Activated T-helper 9 cell treated with anti-CD3 and anti-CD28 coated beads, Interleukin-2, amount 50 U/mL, for 16 hours (primary cell): ENCODE measurements at regions not wholly inside any gene's neighbourhood (a gene's known extent, or its start where the extent isn't known, plus 50 kb on each side); places are given as distances from the start of the nearest gene placed in this dataset.
"Not testable (repeated sequence)": the region's sequence is repeated elsewhere in the genome, so short reads cannot be mapped to it uniquely, and the experiment has no call there.

Experiments
- DNase-seq: peaks from one replicate; pipeline ENCODE4 v3.0.0-alpha.2; 2020; ENCODE audit warnings: low read depth

DNA sequence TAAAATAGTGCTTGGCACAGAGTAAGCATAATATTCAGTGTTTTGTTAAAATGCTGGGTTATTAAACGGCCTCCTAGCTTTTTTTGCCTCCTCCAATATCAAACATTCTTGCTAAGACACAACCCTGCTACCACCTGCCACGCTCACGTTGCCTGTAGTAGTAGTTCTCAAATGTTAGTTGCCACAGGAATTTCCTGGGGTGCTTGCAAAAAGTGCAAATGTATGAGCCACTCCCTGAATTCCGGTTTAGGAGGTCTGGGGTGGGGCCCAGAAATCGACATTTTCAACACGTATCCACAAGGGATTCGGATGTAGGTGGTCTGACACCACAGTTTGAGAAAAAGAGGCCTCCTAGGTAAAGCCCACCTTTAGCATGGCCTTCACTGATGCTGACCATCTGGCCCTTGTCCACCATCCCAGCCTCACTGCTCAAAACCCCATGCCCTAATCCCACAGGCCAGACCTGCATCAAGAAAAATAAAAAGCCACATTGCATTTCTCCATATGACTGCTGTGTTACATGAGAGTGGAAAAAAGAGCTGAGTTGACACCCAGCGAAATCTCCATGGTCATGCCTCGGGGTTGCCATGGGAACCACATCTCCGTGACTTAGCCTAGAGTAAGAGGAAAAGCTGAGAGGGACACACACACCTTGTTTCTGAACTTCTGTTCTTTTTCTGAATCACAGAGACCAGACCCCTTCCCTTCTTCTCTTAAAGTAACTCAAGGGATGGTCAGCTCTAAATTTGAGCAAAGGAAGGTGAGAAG, 116.4 kb upstream of the HES1 start:
- no peak for DNase-seq

DNA sequence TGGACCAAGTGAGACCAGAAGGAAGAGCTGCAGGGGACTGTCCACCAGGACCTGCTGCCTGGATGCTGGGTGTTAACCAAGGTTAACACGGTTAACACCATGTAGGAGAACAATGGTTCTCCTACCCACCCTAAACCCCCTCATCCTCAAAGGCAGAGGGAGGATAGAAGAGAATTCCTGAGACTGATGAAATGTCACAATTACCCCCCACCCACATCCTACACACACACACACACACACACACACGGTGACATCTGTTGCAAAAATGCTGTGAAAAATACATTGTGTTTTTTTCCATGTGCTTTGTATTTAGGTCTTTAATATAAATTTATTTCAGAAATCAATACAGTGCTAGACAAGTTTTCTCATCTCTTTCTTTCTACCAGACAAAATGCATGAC, 113.9 kb upstream of the HES1 start:
- no peak for DNase-seq

DNA sequence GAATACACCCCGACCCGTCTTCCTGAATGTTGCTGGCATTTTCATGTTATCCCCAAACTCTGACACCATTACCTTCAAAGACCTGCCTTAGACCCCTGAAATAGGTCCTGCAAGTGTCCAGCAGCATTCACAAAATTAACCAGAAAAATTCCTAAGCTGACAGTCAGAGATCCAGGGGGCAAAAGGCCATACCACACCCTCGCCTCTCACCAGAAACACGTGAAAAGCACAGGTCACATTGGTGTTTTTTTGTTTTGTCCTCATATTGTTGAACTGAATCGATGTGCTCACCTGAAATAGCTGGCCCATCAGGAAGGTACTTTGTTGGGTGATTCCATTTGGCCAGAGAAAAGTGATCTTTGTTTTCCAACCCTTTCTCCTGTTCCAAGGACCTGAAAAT, 113.1 kb upstream of the HES1 start:
- DNase-seq: no peak

DNA sequence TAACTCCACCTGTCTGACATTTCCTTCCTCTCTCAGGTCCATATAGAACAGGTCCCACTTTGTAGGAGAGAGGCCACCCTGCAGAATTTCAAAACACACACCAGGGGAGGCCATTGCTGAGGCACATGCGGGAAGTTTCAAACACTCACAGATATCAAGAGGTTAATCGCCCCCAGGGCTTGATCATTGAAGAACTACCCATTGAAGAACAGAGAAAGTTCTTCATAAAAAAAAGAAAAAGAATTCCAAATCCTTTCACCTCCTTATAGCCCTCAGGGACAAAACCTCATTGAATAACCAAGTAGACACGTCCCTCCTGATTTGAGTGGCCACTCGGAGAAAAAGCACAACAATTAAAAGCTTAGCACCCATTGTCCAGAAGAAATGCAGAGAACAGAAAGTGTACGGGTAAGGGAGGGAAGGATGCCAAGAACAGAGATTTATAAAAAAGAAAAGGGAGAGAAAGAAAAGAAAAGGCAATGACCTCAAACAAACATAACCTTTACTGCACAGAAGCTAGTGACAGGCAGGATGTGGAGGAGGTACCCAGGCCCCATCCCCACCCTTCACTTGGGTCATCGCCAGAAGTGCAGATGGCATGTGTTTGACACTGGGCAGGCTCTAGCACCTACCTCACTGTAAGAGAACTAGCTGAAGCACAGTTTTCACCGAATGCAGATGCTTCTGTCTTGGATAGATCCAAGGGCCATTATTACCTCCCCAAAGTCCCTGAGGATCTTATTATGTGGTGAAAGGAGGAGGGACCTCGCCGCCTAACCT, 112.3 kb upstream of the HES1 start:
- no peak for DNase-seq

DNA sequence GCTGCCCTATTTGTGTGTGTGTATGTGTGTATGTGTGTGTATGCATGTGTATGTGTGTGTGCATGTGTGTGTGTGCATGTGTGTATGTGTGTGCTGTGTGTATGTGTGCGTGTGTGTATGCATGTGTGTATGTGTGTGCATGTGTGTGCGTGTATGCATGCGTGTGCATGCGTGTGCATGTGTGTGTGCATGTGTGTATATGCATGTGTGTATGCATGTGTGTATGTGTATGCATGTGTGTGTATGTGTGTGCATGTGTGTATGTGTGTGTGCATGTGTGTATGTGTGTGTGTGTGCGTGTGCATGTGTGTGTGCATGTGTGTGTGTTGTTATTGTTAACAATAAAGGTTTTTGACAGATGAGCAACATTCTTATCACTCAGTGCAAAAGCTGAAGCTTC, 110.8 kb upstream of the HES1 start:
- no peak for DNase-seq

DNA sequence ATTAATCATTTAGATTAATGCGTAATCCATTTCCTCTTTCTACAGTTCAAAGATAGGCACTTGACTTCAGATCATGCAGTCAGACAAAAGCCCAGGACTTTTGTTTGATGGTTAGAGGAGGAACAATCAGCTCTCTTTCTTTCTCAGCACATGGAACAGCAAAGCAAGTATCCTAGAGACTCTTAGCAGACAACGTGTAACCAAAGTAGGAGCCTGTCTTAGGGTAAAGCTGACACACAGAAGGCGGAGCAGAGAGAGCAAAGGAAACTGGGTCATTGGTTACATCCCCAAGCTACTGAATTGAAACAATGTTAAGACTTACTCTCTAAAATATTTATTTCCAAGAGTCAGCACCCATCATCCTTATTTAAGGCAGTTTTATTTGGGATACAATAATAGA, 110.0 kb upstream of the HES1 start:
- no peak for DNase-seq

DNA sequence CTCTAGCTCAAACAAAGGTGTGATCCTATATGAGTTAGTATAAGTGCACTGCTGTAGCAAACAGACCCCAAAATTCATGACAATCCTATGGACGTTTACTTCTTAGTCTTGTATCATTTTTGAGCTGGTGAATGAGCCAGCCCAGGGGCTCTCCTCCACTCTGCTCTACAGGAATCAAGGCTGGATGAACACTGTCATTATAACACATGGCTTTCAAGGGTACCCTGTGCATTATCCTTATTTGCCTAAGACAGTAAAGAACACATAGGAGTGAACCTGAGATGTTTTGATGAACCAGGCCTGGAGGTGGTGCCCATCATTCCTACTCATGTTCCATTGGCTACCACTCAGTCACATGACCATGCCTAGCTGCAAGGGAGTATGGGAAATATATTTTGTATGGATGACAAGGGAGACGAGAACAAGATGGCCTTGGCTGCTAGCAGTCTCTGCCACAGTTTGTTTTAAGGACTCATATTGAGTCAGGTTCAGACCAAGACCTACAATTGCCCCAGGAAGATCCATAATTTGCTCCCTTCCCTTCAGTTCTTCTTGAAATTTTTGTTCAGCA, 107.4 kb upstream of the HES1 start:
- DNase-seq: no peak

DNA sequence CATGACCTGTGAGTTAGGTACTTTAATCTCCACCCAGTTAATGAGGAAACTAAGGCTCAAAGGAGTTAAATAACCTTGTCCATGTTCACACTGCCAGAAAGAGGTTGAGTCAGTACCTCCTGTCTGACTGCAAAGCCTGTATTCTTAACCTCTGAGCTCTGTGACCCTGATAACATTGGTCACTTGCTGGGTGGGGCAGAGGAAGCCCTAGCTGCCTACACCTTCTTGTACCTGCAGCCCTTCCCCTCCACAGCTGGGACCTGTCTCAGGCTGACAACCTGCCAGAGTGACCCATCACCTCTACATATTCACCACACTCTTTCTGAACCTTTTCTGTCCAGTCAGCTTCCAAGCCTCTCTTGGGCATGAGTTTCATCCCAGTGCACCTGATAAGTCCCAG, 106.1 kb upstream of the HES1 start:
- no peak for DNase-seq

DNA sequence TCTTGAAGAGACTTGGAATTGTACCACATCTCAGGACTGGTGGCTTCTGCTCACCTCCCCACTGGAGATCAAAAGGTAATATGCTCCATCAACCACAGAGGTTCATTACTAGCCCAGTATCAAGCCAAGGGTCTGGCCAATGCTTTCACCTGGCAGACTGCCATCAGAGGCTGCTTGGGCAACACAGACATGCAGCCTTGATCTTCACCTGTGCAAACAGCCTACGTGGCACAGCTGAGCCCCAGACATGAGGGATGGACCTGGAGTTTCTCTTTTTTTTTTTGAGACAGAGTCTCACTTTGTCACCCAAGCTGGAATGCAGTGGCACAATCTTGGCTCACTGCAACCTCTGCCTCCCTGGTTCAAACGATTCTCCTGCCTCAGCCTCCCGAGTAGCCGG, 105.6 kb upstream of the HES1 start:
- DNase-seq: no peak

DNA sequence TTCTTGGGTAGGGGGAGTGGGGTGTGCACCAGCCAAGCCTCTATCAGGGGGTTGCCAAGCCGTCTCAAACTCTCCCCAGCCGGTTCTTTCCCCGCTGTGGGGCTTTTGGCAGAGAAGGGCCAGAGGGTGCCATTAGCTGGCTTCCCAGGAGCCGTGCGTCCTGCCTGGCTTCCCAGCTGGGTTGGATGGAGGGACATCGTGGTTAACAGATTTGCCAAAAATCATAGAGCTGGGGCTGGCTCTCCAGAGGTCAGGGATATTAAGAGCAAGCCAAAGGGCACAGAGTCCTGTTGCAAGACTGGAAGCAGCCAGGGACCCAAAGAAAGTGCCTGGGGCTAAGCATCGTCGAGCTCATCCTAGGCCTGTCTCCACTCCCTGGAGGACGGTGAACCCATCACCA, 104.6 kb upstream of the HES1 start:
- no peak for DNase-seq

DNA sequence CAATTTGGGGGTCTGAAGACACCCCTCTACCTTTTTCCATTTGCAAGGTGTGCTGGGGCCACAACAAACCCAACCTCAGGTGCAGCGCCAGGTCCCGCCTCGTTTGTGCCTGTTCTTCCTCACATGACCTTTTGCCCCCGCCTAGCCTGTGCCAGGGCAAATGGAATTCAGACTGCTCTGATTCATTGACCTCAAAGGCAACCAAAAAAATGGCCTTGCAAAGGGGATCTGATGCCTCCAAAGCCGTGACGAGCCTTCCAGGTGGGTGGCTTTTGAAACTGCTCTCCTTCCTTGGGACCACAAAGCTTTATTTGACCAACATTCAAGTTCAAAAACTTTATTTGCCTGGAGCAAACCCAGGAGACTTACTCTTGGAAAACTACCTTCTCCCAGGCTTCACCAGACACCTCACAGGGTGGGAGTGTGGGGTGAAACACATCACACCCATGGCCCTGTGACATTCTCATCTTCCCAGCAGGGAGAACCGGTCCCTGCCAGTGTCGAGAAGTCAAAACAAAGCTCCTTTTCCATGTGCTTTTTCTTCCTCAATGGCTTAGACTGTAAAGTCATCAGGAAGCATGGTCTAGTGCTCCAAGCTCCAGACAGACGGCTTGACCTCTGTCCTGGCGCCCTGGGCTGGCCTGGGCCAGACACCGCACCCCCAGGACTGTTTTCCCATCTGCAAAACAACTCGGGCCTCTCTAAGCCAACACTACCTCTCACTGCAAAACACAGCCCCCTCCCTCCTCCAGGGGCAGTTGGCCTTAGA, 103.9 kb upstream of the HES1 start:
- DNase-seq: no peak

DNA sequence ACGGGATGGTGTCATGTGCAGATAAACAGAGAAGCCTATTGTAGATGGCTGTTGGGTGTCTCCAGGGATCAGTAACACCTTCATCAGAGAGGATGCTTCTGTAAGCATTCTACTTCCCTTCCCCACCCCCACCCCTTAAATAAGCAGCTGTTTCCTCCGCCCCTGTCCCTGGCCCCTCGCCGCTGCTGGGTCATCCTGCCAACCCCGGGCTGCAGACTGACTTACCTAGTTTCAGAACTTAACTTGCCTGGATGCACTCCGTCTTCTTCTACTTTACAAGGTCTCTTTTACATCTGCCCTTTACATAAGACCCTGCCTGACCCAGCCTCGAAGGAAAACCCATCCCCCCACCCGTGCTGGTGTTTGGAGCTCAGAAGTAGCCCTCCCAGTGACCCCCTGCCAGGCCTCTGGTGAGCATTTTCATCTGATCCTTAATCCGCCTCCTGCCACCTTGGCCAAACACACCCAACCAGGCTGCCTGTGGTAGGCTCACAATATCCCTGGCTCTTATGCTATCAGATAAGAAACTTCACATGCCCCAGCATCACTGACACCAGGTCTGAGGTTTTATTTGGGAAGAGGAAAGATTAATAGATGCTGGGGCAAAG, 103.0 kb upstream of the HES1 start:
- no peak for DNase-seq

DNA sequence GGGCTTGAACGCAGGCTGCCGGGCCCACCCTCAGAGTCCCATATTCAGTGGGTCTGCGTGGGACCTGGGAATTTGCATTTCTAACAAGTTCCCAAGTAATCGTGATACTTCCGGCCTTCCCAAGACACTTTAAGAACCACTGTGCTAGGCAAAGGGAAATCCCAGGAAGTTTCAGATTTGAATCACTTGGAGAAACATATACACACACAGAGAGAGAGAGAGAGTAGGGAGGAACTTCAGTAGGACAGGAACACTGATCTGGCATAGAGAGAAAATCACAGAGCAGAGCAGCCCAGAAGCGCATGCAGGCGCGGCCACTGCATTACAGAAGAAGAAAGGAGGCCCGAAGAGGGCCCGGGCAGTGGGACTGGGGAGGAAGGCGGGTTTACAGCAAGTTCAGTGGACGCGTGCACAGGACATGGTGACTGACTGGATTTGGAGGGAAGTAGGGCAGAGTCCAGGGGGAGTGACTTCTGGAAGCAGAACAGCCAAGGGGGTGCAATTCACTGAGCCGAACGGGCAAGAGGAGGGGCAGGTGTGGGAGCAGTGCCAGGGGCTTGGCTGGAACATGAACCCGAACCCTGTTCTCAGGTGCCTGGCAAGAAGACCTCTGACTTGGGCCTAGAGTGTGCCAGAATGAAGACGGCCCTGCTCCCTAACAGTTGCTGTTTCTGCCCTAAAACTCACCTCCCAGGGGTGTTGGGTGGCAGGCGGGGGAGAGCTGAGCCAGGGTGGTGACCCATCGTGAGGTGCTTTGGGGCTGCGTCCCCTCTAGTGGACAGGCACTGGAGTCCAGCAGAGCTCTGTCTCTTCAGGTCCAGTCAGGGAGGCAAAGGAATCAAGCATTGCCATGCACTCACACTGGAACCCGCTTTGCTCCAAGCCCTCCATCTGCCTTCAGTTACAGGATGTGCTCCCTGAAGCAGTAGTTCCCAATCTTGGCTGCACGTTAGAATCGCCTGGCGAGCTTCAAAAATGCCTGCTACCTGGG, 101.3 kb upstream of the HES1 start:
- no peak for DNase-seq

DNA sequence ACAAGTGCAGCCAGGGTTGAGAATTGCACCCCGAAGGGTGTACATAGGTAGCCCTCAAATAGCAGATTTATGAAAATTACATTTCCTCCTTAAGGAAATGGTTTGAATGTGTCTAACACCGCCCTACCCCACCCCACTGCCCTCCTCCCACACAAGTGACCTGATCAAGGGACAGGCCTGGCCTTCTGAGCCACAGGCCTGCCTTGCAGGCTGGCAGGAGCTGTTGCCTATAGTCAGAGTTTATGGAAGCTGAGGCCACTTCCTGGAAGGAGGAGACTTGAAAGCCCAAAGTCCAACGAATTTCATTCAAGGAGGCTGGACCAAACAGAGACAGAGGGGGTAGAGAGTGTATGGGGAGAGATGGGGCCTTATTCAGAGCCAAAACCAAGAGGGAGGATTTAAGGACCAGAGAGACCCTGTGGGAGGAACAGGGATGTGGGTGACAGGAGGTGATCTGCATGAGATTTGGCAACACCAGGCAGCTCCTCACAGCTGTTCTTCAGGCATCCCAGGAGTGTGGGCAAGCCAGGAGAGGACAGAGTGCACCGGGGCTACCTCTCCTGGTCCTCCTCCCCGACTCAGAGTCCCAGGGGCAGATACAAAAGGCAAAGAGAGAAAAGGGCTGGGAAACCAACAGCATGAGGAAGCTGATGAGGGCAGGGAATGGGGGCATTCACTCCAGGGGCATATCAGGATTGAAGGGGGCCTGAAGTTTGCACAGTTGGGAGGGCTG, 100.4 kb upstream of the HES1 start:
- DNase-seq: no peak

DNA sequence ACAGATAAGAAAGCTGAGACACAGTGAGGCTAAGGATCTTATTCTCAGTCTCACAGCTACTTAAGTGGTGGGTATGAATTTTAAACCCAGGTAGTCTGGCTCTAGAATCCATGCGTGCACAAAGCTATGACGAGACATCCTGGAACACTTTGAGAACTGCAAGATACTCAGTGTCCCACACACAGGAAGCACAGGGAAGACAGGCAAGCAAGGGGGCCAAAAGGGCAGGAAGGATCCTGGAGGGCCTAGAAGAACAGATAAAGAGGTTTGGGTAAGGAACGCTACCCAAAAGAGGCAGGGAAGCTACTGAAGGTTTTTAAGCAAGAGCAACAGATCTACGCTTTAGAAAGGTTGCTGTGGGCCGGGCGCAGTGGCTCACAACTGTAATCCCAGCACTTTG, 99.1 kb upstream of the HES1 start:
- no peak for DNase-seq

DNA sequence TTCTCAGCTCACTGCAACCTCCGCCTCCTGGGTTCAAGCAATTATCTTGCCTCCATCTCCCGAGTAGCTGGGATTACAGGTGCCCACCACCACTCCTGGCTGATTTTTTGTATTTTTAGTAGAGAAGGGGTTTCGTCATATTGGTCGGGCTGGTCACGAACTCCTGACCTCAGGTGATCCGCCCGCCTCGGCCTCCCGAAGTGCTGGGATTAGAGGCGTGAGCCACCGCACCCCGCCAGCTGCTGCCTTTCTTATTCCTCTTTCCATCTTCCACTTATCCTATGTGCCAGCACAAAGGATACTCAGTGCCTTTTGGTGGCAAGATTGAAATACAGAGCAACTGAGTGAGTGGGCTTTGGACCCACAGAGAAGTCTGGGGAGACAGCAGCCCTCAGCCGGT, 97.6 kb upstream of the HES1 start:
- DNase-seq: not testable (repeated sequence)

DNA sequence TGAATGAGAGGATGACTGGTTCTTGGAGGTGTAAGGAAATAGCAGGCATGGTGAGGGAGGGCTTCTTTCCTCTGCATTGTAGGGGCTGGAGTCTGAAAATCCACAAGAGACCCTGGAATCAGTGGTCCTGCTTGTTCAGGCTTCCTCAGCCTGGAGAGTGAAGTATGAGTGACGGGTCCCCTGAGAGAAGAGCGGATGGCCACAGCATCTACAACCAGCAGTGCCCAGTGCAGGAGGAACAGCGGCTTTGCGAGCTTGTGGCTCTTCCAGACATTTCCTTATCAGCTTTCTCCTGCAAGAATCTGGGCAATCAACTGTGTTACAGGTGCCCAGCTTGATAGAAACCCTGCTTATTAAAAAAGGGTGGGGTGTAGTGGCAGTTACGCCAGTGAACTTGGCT, 97.0 kb upstream of the HES1 start:
- no peak for DNase-seq

DNA sequence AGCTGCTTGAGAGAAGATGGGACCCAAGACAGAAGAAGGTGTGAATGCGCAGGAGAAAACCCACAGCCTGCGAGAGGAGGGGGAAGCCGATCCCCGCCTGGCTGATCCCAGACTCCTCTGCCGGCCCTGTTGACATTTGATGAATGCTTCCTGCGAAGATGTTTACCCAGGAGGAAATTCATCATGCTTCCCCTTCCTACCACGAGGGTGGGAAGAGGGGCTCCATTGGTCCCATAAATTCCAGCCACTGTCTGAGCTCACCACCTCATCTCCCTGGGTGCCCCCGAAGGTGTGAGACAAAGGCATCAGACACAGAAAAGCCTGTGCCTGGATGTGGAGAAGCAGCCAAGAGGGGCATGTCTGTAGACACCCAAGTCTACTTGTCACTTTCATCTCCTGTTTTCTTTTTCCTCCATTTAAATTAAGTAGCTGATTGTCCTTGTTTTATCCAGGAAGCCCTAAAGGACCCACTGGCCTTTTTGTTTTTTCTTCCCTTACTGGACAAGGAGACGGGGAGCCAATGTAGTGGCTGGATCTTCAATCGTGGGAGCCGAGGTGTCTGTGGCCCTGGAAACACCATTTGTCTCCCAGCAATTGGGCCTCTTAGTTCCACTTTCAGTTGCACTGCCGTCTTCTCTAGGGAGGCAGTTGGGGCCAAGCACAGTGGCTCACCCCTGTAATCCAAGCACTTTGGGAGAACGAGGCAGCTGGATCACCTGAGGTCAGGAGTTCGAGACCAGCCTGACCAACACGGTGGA, 95.3 kb upstream of the HES1 start:
- DNase-seq: no peak

DNA sequence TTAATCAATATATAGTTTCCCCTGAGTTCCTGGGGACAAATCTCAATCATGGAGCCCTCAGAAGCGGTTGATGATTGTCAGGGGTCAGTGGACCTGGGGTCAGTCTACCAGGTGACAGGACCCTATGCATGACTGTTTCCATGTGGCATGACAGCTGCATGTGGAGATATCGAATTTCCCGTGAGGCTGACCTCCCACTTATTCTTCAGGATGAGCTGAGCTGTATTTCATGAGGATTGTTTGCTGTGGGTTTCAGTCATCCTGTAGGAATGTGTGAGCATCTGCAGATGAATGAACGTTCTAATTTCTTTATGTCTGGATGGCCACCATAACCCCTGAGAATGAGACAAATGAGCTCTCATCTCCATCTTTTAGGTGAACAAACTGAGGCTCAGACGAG, 93.0 kb upstream of the HES1 start:
- no peak for DNase-seq

DNA sequence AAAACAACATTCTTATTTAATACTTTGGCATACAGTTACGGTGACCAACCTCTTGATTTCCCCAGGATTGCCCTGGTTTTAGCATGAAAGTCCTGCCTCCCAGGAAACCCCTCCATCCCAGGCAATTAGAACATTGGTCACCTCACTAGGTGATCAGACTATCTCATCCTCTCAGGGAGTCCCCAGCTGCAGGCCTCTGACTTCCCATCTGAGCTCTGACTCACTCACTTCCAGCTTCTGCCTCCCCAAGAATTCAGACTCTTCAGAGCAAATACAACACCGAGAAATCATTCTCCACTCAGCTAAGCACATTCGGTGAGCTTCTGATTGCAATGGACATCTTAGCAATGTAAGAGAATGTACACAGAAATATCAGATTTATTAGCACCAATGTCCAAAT, 92.4 kb upstream of the HES1 start:
- DNase-seq: no peak
